Epithelial cell of proximal tubule (primary cell): ENCODE measurements at regions not wholly inside any gene's neighbourhood (a gene's known extent, or its start where the extent isn't known, plus 50 kb on each side); places are given as distances from the start of the nearest gene placed in this dataset.

Experiments used
- DNase-seq: peaks from one replicate; pipeline ENCODE4 v3.0.0-alpha.2; 2011; ENCODE audit warnings: low read depth
- H3K4me3 ChIP-seq: 2 replicates; pipeline ENCODE4 v1.5.1; 2011; ENCODE audit warnings: low read depth, mild to moderate bottlenecking, low read length
- CTCF ChIP-seq: conservative IDR thresholded peaks from 2 replicates; pipeline ENCODE4 v1.5.1; 2012; ENCODE audit warnings: low read depth, mild to moderate bottlenecking, low read length

GRCh38 chr12:33588725-33589405 is 149.2 kb upstream of the SYT10 start:
- no peak overlapping the region for H3K4me3 ChIP-seq

GRCh38 chr12:33589576-33590114 is 150.0 kb upstream of the SYT10 start:
- H3K4me3 ChIP-seq, result no peak overlapping the region
- no peak for TF ChIP-seq CTCF
- DNase-seq, result no peak

More at GRCh38 chr12:33588725-33589405, 149.2 kb upstream of the SYT10 start:
- DNase-seq, result no peak
- TF ChIP-seq CTCF, result no peak

GRCh38 chr12:33593753-33594152 is 154.1 kb upstream of the SYT10 start:
- no peak overlapping the region for H3K4me3 ChIP-seq
- no peak for DNase-seq
- TF ChIP-seq CTCF, result no peak

GRCh38 chr12:33596061-33596460 is 156.4 kb upstream of the SYT10 start:
- DNase-seq, result no peak
- H3K4me3 ChIP-seq, result no peak overlapping the region
- TF ChIP-seq CTCF, result no peak

- no peak for TF ChIP-seq CTCF
- no peak overlapping the region for H3K4me3 ChIP-seq
- no peak for DNase-seq
Observed at GRCh38 chr12:33596814-33597213, 157.2 kb upstream of the SYT10 start.

- no peak for DNase-seq
- no peak for TF ChIP-seq CTCF
- no peak overlapping the region for H3K4me3 ChIP-seq
Observed at GRCh38 chr12:33602515-33602914, 162.9 kb upstream of the SYT10 start.

GRCh38 chr12:33605757-33606156 is 166.1 kb upstream of the SYT10 start:
- DNase-seq, result no peak
- no peak overlapping the region for H3K4me3 ChIP-seq
- TF ChIP-seq CTCF, result peak; percentile 55
